Smooth muscle cell (in vitro differentiated cells): ENCODE measurements at regions not wholly inside any gene's neighbourhood (a gene's known extent, or its start where the extent isn't known, plus 50 kb on each side); places are given as distances from the start of the nearest gene placed in this dataset.

Experiments
- DNase-seq: peaks from one replicate; lab custom pipeline; 2025; ENCODE audit not compliant: unreplicated experiment; lab: John Stamatoyannopoulos, UW
- H2AFZ ChIP-seq: fragments of 200-600 bp; sonication (generic); 2 replicates; pipeline ENCODE4 v1.6.0; 2016; ENCODE audit warnings: antibody characterized with exemption, low read depth, mild to moderate bottlenecking
- H3F3A ChIP-seq: fragments of 200-600 bp; sonication (generic); 2 replicates; pipeline ENCODE4 v1.6.0; 2017; ENCODE audit warnings: antibody characterized with exemption, low read depth
- H3K27ac ChIP-seq: fragments of 200-600 bp; sonication (generic); 2 replicates; pipeline ENCODE4 v1.5.1; 2016; ENCODE audit warnings: low read depth, mild to moderate bottlenecking
- H3K27me3 ChIP-seq: fragments of 200-600 bp; sonication (generic); 2 replicates; pipeline ENCODE4 v1.6.1; 2016; ENCODE audit warnings: low read depth, mild to moderate bottlenecking
- H3K36me3 ChIP-seq: fragments of 200-600 bp; sonication (generic); 2 replicates; pipeline ENCODE4 v1.5.1; 2016; ENCODE audit warnings: low read depth
- H3K4me1 ChIP-seq: fragments of 200-600 bp; sonication (generic); 2 replicates; pipeline ENCODE4 v1.5.1; 2016; ENCODE audit warnings: low read depth
- H3K4me2 ChIP-seq: fragments of 200-600 bp; sonication (generic); 2 replicates; pipeline ENCODE4 v1.6.0; 2016; ENCODE audit warnings: mild to moderate bottlenecking
- H3K4me3 ChIP-seq: fragments of 200-600 bp; sonication (generic); 2 replicates; pipeline ENCODE4 v1.5.1; 2016; ENCODE audit warnings: mild to moderate bottlenecking
- H3K79me2 ChIP-seq: fragments of 200-600 bp; sonication (generic); 2 replicates; pipeline ENCODE4 v1.6.0; 2016; ENCODE audit warnings: low read depth, mild to moderate bottlenecking
- H3K9ac ChIP-seq: fragments of 200-600 bp; sonication (generic); 2 replicates; pipeline ENCODE4 v1.6.0; 2016; ENCODE audit warnings: low read depth
- H3K9me3 ChIP-seq: fragments of 200-600 bp; sonication (generic); replicated peaks from 2 replicates; pipeline ENCODE4 v1.5.1; 2016; ENCODE audit warnings: low read depth
- H4K20me1 ChIP-seq: fragments of 200-600 bp; sonication (generic); 2 replicates; pipeline ENCODE4 v1.6.0; 2016; ENCODE audit warnings: low read depth
- WGBS: methylation state at CpG from one replicate; pipeline ENCODE4 v1.1.7; 2016; ENCODE audit warnings: low lambda C conversion rate; 5-methylcytosine and 5-hydroxymethylcytosine counted together
- TF ChIP-seq, protein P1 (sequence below): fragments of 200-600 bp; sonication (generic); IDR thresholded peaks from 2 replicates; pipeline ENCODE4 v1.5.1; 2017; ENCODE audit warnings: borderline replicate concordance, mild to moderate bottlenecking, antibody characterized with exemption; ENCODE audit not compliant: insufficient read depth, poor library complexity, severe bottlenecking

DNA sequence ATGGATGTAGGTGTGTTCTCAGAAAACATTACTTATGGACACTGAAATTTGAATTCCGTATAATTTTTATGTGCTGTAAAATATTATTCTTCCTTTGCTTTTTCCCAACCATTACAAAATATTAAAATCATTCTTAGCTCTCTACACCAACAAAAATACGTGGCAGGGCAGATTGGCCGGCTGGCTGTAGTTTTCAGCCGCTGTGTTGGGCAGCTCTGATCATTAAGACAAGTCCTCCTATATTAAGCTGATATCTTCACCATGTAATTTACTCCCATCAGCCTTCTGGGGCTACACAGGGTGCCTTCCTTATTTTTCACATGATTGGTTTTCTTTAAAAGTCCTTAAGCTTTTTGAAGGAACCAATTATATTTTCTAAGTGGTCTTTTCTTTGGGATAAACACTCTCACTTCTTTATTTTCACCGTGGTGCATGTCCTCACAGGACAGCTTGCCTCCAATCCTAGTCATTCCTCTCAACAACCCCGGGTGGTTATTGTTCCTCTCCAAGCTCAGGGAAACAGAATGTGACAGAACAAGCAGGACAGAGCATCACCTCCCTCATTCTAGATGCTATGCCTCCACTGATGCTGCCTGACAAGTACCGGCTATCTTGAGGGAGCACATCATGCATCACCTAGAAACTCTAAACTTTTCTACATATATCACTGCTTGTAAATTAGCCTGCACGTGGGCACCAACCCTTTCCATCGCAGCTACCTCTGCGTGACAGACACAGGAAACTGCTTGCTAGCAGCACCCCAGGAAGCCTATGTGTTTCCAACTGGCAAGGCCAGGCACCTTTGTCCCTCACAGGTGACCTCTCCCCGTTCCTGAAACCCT, 362.3 kb downstream of the MYCN start:
- Histone ChIP-seq H3K4me2 (no peak overlapping the region), H3K4me3 (no peak overlapping the region), H3K27me3 (peaks cover 34% of the 10 kb centered on the region), H3F3A (no peaks in the 10 kb centered on the region), H3K4me1 (peaks cover 4% of the 10 kb centered on the region), H3K9ac (no peak overlapping the region), H3K79me2 (no peaks in the 10 kb centered on the region), H4K20me1 (no peaks in the 10 kb centered on the region), H3K27ac (no peak overlapping the region), H3K36me3 (no peaks in the 10 kb centered on the region), H3K9me3 (no peaks in the 10 kb centered on the region), H2AFZ (no peak overlapping the region)
- WGBS = 85% methylated on average over 11 of the region's 11 CpGs
- TF ChIP-seq, protein P1, sequence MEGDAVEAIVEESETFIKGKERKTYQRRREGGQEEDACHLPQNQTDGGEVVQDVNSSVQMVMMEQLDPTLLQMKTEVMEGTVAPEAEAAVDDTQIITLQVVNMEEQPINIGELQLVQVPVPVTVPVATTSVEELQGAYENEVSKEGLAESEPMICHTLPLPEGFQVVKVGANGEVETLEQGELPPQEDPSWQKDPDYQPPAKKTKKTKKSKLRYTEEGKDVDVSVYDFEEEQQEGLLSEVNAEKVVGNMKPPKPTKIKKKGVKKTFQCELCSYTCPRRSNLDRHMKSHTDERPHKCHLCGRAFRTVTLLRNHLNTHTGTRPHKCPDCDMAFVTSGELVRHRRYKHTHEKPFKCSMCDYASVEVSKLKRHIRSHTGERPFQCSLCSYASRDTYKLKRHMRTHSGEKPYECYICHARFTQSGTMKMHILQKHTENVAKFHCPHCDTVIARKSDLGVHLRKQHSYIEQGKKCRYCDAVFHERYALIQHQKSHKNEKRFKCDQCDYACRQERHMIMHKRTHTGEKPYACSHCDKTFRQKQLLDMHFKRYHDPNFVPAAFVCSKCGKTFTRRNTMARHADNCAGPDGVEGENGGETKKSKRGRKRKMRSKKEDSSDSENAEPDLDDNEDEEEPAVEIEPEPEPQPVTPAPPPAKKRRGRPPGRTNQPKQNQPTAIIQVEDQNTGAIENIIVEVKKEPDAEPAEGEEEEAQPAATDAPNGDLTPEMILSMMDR = no peak
- no peak for DNase-seq

DNA sequence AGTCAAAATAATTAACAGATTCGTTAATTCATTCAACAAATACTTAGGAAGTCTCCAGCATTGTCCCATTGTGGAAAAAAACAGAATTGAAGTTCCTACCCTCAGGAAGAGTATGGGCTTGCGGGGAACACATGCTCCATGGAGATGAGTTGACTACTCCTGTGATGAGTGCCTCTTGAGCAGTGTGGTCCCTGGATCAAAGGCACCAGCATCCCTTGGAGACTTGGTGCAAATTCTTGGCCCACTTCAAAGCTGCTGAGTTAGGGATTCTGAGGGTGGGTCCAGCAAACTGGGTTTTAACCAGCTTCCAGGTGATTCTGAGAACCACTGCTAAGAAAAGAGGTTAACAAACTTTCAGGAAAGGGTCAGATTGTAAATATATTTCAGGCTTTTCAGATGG, 361.6 kb downstream of the MYCN start:
- Histone ChIP-seq H3K27ac (no peak overlapping the region), H3K79me2 (no peaks in the 10 kb centered on the region), H3K4me2 (no peak overlapping the region), H4K20me1 (no peaks in the 10 kb centered on the region), H2AFZ (no peak overlapping the region), H3K4me3 (no peak overlapping the region), H3F3A (no peaks in the 10 kb centered on the region), H3K9me3 (no peaks in the 10 kb centered on the region), H3K4me1 (peaks cover 4% of the 10 kb centered on the region), H3K36me3 (no peaks in the 10 kb centered on the region), H3K27me3 (peaks cover 30% of the 10 kb centered on the region), H3K9ac (no peak overlapping the region)
- TF ChIP-seq, protein P1 = no peak
- DNase-seq = no peak
- 91% methylated on average over 2 of the region's 2 CpGs for WGBS

DNA sequence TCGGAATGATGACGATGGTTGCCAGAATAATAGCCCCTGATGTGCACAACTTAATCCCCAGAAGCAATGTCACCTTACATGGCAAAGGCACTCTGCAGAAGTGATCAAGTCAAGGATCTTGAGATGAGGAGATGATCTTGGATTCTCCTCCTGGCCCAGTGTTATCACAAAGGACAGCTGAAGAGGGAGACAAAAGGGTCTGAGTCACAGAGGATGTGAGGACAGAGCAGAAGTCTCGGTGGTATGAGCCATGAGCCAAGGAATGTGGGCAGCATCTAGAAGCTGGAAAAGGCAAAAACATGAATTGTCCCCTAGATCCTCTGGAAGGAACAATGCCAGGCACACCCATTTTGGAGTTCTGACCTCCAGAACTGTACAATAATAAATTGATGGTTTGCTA, 358.5 kb downstream of the MYCN start:
- no peaks in the 10 kb centered on the region for H3K36me3 ChIP-seq
- no peak overlapping the region for H2AFZ ChIP-seq
- no peaks in the 10 kb centered on the region for H3F3A ChIP-seq
- peaks cover 11% of the 10 kb centered on the region for H3K27me3 ChIP-seq
- H3K4me1 ChIP-seq = peaks cover 4% of the 10 kb centered on the region
- TF ChIP-seq, protein P1 = no peak
- H3K4me2 ChIP-seq = no peak overlapping the region
- DNase-seq = no peak
- H3K79me2 ChIP-seq = no peaks in the 10 kb centered on the region
- H3K9me3 ChIP-seq = no peaks in the 10 kb centered on the region
- H4K20me1 ChIP-seq = no peaks in the 10 kb centered on the region
- H3K27ac ChIP-seq = no peak overlapping the region
- WGBS = 87% methylated on average over 3 of the region's 3 CpGs
- H3K4me3 ChIP-seq = no peak overlapping the region
- H3K9ac ChIP-seq = no peak overlapping the region
